ENCODE measurements at regions not wholly inside any gene's neighbourhood (a gene's known extent, or its start where the extent isn't known, plus 50 kb on each side); places are given as distances from the start of the nearest gene placed in this dataset.
"Not testable (repeated sequence)": the region's sequence is repeated elsewhere in the genome, so short reads cannot be mapped to it uniquely, and the experiment has no call there.

DNA sequence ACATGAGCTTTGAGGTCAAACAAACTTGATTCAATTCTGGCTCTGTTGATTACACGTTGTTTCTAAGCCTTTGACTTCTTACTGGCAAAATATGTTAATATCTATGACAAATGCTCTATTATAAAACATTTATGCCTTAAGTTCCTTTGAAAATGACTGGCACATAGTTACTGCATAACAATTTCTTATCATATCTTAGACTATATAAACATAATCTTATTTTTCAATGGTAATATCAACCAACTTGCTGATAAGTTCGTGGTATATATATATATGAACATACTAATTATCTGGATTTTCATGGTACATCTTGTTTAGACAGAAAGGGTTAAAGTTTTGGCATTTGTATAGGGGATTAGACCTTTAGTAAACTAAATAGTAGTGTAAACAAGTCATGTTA is 645.6 kb upstream of the ZNF804A start:
- Histone ChIP-seq H3K36me3 (ENCODE audit: insufficient read depth, low read length) (no peaks in the 10 kb centered on the region), H3K9me2 (replicated peaks; ENCODE audit: insufficient read depth, low read length) (no peaks in the 10 kb centered on the region), H3K4me3 (ENCODE audit: low read length) (no peak overlapping the region), H2AFZ (ENCODE audit: low read length) (no peak overlapping the region), H3K4me1 (ENCODE audit: low read length) (no peaks in the 10 kb centered on the region), H3K79me2 (ENCODE audit: low read length) (no peaks in the 10 kb centered on the region), H3K4me2 (ENCODE audit: low read depth, low read length, poor library complexity, severe bottlenecking) (no peak overlapping the region), H3K27me3 (ENCODE audit: low read length) (no peaks in the 10 kb centered on the region), H3K27ac (ENCODE audit: low read length) (no peak overlapping the region), H3K9ac (ENCODE audit: low read length) (no peak overlapping the region), H3K9me3 (ENCODE audit: low read length) (no peaks in the 10 kb centered on the region), H4K20me1 (ENCODE audit: insufficient read depth, low read depth, low read length) (no peaks in the 10 kb centered on the region)
- no peak for DNase-seq

DNA sequence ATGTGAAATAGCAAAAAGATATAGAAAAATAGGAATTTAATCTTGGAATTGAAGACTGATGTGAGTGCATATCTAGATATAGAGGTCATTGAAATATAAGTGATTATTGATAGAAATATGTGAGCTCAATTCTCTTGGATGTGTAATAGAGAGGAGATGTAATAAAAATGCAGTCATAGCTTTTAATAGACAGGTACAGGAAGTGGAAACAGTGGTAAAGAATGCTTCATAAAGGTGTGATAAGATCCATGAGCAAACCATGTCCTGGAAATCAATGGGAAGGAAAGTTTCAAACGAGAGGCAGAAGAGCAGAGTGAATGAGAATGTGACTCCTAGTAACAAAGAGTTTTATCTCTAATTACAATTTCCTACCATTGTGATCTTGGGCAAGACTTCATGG is 634.7 kb upstream of the ZNF804A start:
- H3K9me3 ChIP-seq (ENCODE audit: low read length), result no peaks in the 10 kb centered on the region
- no peak for DNase-seq
- H2AFZ ChIP-seq (ENCODE audit: low read length), result no peak overlapping the region
- no peaks in the 10 kb centered on the region for H3K9me2 ChIP-seq (replicated peaks; ENCODE audit: insufficient read depth, low read length)
- H3K79me2 ChIP-seq (ENCODE audit: low read length), result no peaks in the 10 kb centered on the region
- H3K4me2 ChIP-seq (ENCODE audit: low read depth, low read length, poor library complexity, severe bottlenecking), result no peak overlapping the region
- no peak overlapping the region for H3K4me3 ChIP-seq (ENCODE audit: low read length)
- H3K27ac ChIP-seq (ENCODE audit: low read length), result no peak overlapping the region
- no peak overlapping the region for H3K9ac ChIP-seq (ENCODE audit: low read length)
- no peaks in the 10 kb centered on the region for H3K36me3 ChIP-seq (ENCODE audit: insufficient read depth, low read length)
- no peaks in the 10 kb centered on the region for H4K20me1 ChIP-seq (ENCODE audit: insufficient read depth, low read depth, low read length)
- H3K27me3 ChIP-seq (ENCODE audit: low read length), result no peaks in the 10 kb centered on the region
- H3K4me1 ChIP-seq (ENCODE audit: low read length), result no peaks in the 10 kb centered on the region

DNA sequence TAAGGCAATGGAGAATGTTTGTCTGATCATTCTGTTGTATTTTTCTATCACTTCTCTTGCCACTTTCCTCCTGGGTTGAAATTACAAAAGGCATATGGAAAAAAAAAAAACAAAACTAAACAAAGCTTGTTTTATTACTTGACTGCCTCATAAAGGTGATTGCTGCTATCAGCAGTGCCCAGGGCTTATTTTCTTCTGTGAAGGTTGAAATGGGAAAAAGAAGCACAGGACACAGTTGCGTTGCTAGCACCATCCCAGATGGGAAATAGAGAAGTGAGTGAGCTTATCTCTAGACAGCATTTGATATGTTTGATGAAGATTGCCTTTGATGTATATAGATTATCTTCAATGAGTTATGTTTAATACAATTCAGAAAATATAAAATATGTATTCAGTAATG is 633.8 kb upstream of the ZNF804A start:
- Histone ChIP-seq H3K27ac (ENCODE audit: low read length) (no peak overlapping the region), H3K79me2 (ENCODE audit: low read length) (no peaks in the 10 kb centered on the region), H3K4me3 (ENCODE audit: low read length) (no peak overlapping the region), H3K27me3 (ENCODE audit: low read length) (no peaks in the 10 kb centered on the region), H3K9me3 (ENCODE audit: low read length) (no peaks in the 10 kb centered on the region), H3K4me2 (ENCODE audit: low read depth, low read length, poor library complexity, severe bottlenecking) (no peak overlapping the region), H4K20me1 (ENCODE audit: insufficient read depth, low read depth, low read length) (no peaks in the 10 kb centered on the region), H2AFZ (ENCODE audit: low read length) (no peak overlapping the region), H3K9ac (ENCODE audit: low read length) (no peak overlapping the region), H3K9me2 (replicated peaks; ENCODE audit: insufficient read depth, low read length) (no peaks in the 10 kb centered on the region), H3K36me3 (ENCODE audit: insufficient read depth, low read length) (no peaks in the 10 kb centered on the region), H3K4me1 (ENCODE audit: low read length) (no peaks in the 10 kb centered on the region)
- no peak for DNase-seq

DNA sequence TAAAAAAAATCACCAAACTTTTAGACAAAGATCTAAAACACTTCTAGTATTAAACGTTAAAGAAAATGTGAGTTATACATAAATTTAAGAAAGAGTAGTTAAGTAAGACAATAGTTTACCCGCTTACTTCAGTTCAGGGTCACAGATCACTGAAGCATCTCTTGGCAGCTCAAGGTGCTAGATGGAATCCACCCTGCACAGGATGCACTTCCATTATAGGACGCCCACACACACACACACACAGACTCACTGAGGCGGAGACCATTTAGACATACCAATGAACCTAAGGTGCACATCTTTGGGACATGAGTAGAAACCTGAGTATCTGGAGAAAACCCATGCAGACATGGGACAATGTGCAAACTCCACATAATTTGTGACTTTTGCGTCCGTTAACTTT is 630.6 kb upstream of the ZNF804A start:
- no peak for DNase-seq
- H3K4me1 ChIP-seq (ENCODE audit: low read length), result no peaks in the 10 kb centered on the region
- no peaks in the 10 kb centered on the region for H3K36me3 ChIP-seq (ENCODE audit: insufficient read depth, low read length)
- no peak overlapping the region for H3K4me2 ChIP-seq (ENCODE audit: low read depth, low read length, poor library complexity, severe bottlenecking)
- no peaks in the 10 kb centered on the region for H3K9me3 ChIP-seq (ENCODE audit: low read length)
- H3K27ac ChIP-seq (ENCODE audit: low read length), result no peak overlapping the region
- no peak overlapping the region for H3K9ac ChIP-seq (ENCODE audit: low read length)
- H3K4me3 ChIP-seq (ENCODE audit: low read length), result no peak overlapping the region
- H3K27me3 ChIP-seq (ENCODE audit: low read length), result no peaks in the 10 kb centered on the region
- no peak overlapping the region for H2AFZ ChIP-seq (ENCODE audit: low read length)
- no peaks in the 10 kb centered on the region for H4K20me1 ChIP-seq (ENCODE audit: insufficient read depth, low read depth, low read length)
- H3K9me2 ChIP-seq (replicated peaks; ENCODE audit: insufficient read depth, low read length), result no peaks in the 10 kb centered on the region
- no peaks in the 10 kb centered on the region for H3K79me2 ChIP-seq (ENCODE audit: low read length)

DNA sequence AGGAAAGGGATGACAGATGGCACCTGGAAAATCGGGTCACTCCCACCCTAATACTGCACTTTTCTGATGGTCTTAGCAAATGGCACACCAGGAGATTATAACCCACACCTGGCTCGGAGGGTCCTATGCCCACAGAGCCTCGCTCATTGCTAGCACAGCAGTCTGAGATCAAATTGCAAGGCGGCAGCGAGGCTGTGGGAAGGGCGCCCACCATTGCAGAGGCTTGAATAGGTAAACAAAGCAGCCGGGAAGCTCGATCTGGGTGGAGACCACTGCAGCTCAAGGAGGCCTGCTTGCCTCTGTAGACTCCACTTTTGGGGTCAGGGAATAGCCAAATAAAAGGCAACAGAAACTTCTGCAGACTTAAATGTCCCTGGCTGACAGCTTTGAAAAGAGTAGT is 622.7 kb upstream of the ZNF804A start:
- H4K20me1 ChIP-seq (ENCODE audit: insufficient read depth, low read depth, low read length); DNase-seq; H3K9ac ChIP-seq (ENCODE audit: low read length); H3K9me2 ChIP-seq (replicated peaks; ENCODE audit: insufficient read depth, low read length); H3K79me2 ChIP-seq (ENCODE audit: low read length); H3K27me3 ChIP-seq (ENCODE audit: low read length); H3K4me1 ChIP-seq (ENCODE audit: low read length); H3K4me2 ChIP-seq (ENCODE audit: low read depth, low read length, poor library complexity, severe bottlenecking); H3K36me3 ChIP-seq (ENCODE audit: insufficient read depth, low read length); H3K9me3 ChIP-seq (ENCODE audit: low read length); H3K27ac ChIP-seq (ENCODE audit: low read length); H3K4me3 ChIP-seq (ENCODE audit: low read length); H2AFZ ChIP-seq (ENCODE audit: low read length): not testable (repeated sequence)

DNA sequence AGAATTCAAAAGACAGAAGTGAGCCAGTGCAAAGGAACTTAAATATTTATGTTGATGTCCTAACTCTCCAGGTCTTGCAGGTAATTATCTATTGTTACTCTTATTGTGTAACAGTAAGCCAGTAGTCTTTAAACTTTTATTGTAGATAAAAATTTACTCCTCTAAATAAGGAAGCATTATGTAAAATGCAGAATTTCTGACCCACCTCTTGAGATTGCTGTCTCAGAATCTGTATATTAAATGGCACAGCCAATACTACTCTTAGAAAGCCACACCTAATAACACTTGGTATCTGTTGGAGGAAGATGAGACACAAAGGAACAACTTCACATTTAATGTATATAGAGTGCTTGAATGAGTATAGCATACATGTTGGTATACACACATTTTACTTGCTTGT is 613.5 kb upstream of the ZNF804A start:
- H3K9me3 ChIP-seq (ENCODE audit: low read length), result 0 out of 2 replicates have a peak, but pooled peaks cover 3% of the 10 kb centered on the region
- no peak overlapping the region for H2AFZ ChIP-seq (ENCODE audit: low read length)
- H3K4me1 ChIP-seq (ENCODE audit: low read length), result no peaks in the 10 kb centered on the region
- H3K4me2 ChIP-seq (ENCODE audit: low read depth, low read length, poor library complexity, severe bottlenecking), result no peak overlapping the region
- H4K20me1 ChIP-seq (ENCODE audit: insufficient read depth, low read depth, low read length), result no peaks in the 10 kb centered on the region
- H3K4me3 ChIP-seq (ENCODE audit: low read length), result no peak overlapping the region
- no peaks in the 10 kb centered on the region for H3K27me3 ChIP-seq (ENCODE audit: low read length)
- H3K79me2 ChIP-seq (ENCODE audit: low read length), result no peaks in the 10 kb centered on the region
- H3K27ac ChIP-seq (ENCODE audit: low read length), result no peak overlapping the region
- no peaks in the 10 kb centered on the region for H3K36me3 ChIP-seq (ENCODE audit: insufficient read depth, low read length)
- DNase-seq, result no peak
- 0 out of 2 replicates have a peak, but pooled peaks cover 6% of the 10 kb centered on the region for H3K9me2 ChIP-seq (replicated peaks; ENCODE audit: insufficient read depth, low read length)
- no peak overlapping the region for H3K9ac ChIP-seq (ENCODE audit: low read length)

DNA sequence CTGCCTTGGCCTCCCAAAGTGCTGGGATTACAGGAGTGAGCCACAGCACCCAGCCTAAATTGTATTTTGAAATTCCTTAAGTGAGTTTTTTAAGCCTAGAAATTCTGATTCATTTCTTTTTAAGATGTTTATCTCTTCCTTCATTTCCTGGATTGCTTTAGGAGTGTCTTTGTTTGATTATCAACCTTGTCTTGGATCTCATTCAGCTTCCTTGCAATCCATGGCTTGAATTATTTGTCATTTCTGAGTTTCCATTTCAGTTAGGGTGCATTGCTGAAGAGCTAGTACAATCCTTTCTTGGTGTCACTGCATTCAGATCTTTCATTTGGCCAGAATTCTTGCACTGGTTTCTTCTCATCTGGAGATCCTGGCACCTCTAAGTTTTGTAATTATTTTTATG is 606.4 kb upstream of the ZNF804A start:
- no peak overlapping the region for H2AFZ ChIP-seq (ENCODE audit: low read length)
- no peak overlapping the region for H3K9ac ChIP-seq (ENCODE audit: low read length)
- H3K4me2 ChIP-seq (ENCODE audit: low read depth, low read length, poor library complexity, severe bottlenecking), result no peak overlapping the region
- no peaks in the 10 kb centered on the region for H3K4me1 ChIP-seq (ENCODE audit: low read length)
- DNase-seq, result no peak
- peaks cover under 1% of the 10 kb centered on the region; the same call in 1 of the 2 replicates for H3K9me2 ChIP-seq (replicated peaks; ENCODE audit: insufficient read depth, low read length)
- no peak overlapping the region for H3K27ac ChIP-seq (ENCODE audit: low read length)
- no peaks in the 10 kb centered on the region for H3K79me2 ChIP-seq (ENCODE audit: low read length)
- no peaks in the 10 kb centered on the region for H4K20me1 ChIP-seq (ENCODE audit: insufficient read depth, low read depth, low read length)
- H3K4me3 ChIP-seq (ENCODE audit: low read length), result no peak overlapping the region
- 0 out of 2 replicates have a peak, but pooled peaks cover 3% of the 10 kb centered on the region for H3K9me3 ChIP-seq (ENCODE audit: low read length)
- no peaks in the 10 kb centered on the region for H3K36me3 ChIP-seq (ENCODE audit: insufficient read depth, low read length)
- no peaks in the 10 kb centered on the region for H3K27me3 ChIP-seq (ENCODE audit: low read length)

DNA sequence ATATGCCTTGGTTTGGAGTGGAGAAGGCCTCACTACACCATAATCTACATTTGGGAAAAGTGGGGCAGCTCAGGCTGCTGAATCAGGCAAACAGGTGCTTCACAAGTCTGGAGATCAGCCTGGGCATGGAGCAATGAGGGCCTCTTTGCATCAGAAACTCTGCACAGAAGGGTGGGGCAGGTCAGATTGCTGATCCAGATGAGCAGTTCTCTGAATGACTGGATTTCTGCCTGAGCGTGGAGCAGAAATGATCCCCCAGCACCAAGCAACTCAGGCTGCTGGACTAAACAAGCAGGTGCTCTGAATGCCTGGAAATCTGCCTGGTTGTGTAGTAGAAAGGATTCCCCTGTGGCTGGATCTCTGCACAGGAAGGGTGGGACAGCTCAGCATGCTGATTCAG is 605.3 kb upstream of the ZNF804A start:
- Histone ChIP-seq H3K27ac (ENCODE audit: low read length) (no peak overlapping the region), H3K4me2 (ENCODE audit: low read depth, low read length, poor library complexity, severe bottlenecking) (no peak overlapping the region), H3K27me3 (ENCODE audit: low read length) (no peaks in the 10 kb centered on the region), H3K36me3 (ENCODE audit: insufficient read depth, low read length) (no peaks in the 10 kb centered on the region), H3K9me2 (replicated peaks; ENCODE audit: insufficient read depth, low read length) (no peaks in the 10 kb centered on the region; the same call in 1 of the 2 replicates), H2AFZ (ENCODE audit: low read length) (no peak overlapping the region), H3K4me3 (ENCODE audit: low read length) (no peak overlapping the region), H3K9ac (ENCODE audit: low read length) (no peak overlapping the region), H4K20me1 (ENCODE audit: insufficient read depth, low read depth, low read length) (no peaks in the 10 kb centered on the region), H3K9me3 (ENCODE audit: low read length) (no peaks in the 10 kb centered on the region), H3K4me1 (ENCODE audit: low read length) (no peaks in the 10 kb centered on the region), H3K79me2 (ENCODE audit: low read length) (no peaks in the 10 kb centered on the region)
- DNase-seq, result no peak

DNA sequence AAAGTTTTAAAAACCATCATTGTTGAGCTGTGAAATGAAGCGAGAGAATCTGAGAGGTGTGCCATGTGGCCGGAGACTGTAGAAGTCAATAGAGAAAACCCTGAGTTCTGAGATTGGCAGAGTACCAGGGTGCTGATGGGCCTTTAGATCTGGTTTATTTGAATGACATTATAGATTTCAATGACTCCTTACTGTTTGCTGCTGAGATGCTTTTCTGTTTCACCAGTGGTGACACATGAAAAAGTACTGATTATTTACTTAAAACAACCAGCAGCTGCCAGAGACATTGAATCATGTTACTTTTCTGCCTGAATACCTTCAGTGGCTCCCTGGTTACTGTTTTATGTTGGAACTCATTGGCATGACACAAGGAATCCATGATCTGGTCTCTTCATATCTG is 602.7 kb upstream of the ZNF804A start:
- Histone ChIP-seq H3K9me3 (ENCODE audit: low read length) (no peaks in the 10 kb centered on the region), H3K27me3 (ENCODE audit: low read length) (no peaks in the 10 kb centered on the region), H3K27ac (ENCODE audit: low read length) (no peak overlapping the region), H3K79me2 (ENCODE audit: low read length) (no peaks in the 10 kb centered on the region), H3K4me3 (ENCODE audit: low read length) (no peak overlapping the region), H4K20me1 (ENCODE audit: insufficient read depth, low read depth, low read length) (no peaks in the 10 kb centered on the region), H3K36me3 (ENCODE audit: insufficient read depth, low read length) (no peaks in the 10 kb centered on the region), H3K9ac (ENCODE audit: low read length) (no peak overlapping the region), H3K4me1 (ENCODE audit: low read length) (no peaks in the 10 kb centered on the region), H2AFZ (ENCODE audit: low read length) (no peak overlapping the region), H3K4me2 (ENCODE audit: low read depth, low read length, poor library complexity, severe bottlenecking) (no peak overlapping the region), H3K9me2 (replicated peaks; ENCODE audit: insufficient read depth, low read length) (no peaks in the 10 kb centered on the region; the same call in 1 of the 2 replicates)
- DNase-seq, result no peak
